Gastroesophageal sphincter (tissue), 4 donors: ENCODE measurements at regions not wholly inside any gene's neighbourhood (a gene's known extent, or its start where the extent isn't known, plus 50 kb on each side); places are given as distances from the start of the nearest gene placed in this dataset.

Experiments used
- ATAC-seq: fragments of 150-250 bp; one replicate; pipeline ENCODE4 v1.9.1; 2016; ENCODE audit warnings: mild to moderate bottlenecking, moderate library complexity
- H3K27ac ChIP-seq, 4 donors: fragments of 200-600 bp; sonication (generic) in 3 of 4; 1 replicate in 3 of 4; 2 replicates in 1 of 4; pipeline ENCODE4 v1.5.1; 2016 to 2019
- H3K27me3 ChIP-seq: fragments of 200-600 bp; sonication (generic); one replicate; pipeline ENCODE4 v1.5.1; 2019
- H3K36me3 ChIP-seq, 2 donors: fragments of 200-600 bp; sonication (generic); one replicate each; pipeline ENCODE4 v1.5.1; 2019; ENCODE audit warnings: control low read depth in 1 of 2
- H3K4me1 ChIP-seq, 3 donors: fragments of 200-600 bp; sonication (generic); 1 replicate in 2 of 3; 2 replicates in 1 of 3; pipeline ENCODE4 v1.5.1; 2016 to 2019; ENCODE audit warnings: control low read depth in 2 of 3
- H3K4me3 ChIP-seq, 2 donors: fragments of 200-600 bp; sonication (generic); one replicate each; pipeline ENCODE4 v1.5.1; 2019; ENCODE audit warnings: mild to moderate bottlenecking in 1 of 2, moderate library complexity in 1 of 2
- H3K9me3 ChIP-seq, 3 donors: fragments of 200-600 bp; sonication (generic); one replicate each; pipeline ENCODE4 v1.5.1; 2017 to 2019; ENCODE audit warnings: control low read depth in 2 of 3
- EP300 ChIP-seq: sonication (generic); formaldehyde crosslinking; IDR thresholded peaks from one replicate; pipeline ENCODE4 v1.6.1; 2017; ENCODE audit warnings: antibody characterized with exemption, mild to moderate bottlenecking
- POLR2A ChIP-seq, 2 donors: fragments of 450-650 bp; IDR thresholded peaks; one replicate each; pipeline ENCODE4 v1.6.1; 2017; ENCODE audit warnings: antibody characterized with exemption in 2 of 2, mild to moderate bottlenecking in 2 of 2, moderate library complexity in 1 of 2
- POLR2AphosphoS5 ChIP-seq: sonication (generic); formaldehyde crosslinking; IDR thresholded peaks from one replicate; pipeline ENCODE4 v1.6.1; 2017; ENCODE audit warnings: antibody characterized with exemption
- WGBS, 2 donors: methylation state at CpG; one replicate each; pipeline ENCODE4 v1.1.5; 2018; ENCODE audit warnings: low coverage in 1 of 2; 5-methylcytosine and 5-hydroxymethylcytosine counted together
- TF ChIP-seq, protein P1 (sequence below), 4 experiments: fragments of 200-600 bp in 2 of 4; fragments of 450-650 bp in 2 of 4; sonication (generic) in 1 of 4; IDR thresholded peaks; one replicate each; pipeline ENCODE4 v1.5.1; 2017 to 2019; ENCODE audit warnings: antibody characterized with exemption in 4 of 4, mild to moderate bottlenecking in 2 of 4, moderate library complexity in 2 of 4

GRCh38 chr9:107691664-107692063 lies 202.1 kb upstream of the KLF4 start:
- Histone ChIP-seq H3K27ac (no peak overlapping the region), H3K27me3 (no peaks in the 10 kb centered on the region), H3K4me3 (no peak overlapping the region), H3K4me1 (no peaks in the 10 kb centered on the region), H3K36me3 (no peaks in the 10 kb centered on the region), H3K9me3 (no peaks in the 10 kb centered on the region)
- TF ChIP-seq, protein P1, sequence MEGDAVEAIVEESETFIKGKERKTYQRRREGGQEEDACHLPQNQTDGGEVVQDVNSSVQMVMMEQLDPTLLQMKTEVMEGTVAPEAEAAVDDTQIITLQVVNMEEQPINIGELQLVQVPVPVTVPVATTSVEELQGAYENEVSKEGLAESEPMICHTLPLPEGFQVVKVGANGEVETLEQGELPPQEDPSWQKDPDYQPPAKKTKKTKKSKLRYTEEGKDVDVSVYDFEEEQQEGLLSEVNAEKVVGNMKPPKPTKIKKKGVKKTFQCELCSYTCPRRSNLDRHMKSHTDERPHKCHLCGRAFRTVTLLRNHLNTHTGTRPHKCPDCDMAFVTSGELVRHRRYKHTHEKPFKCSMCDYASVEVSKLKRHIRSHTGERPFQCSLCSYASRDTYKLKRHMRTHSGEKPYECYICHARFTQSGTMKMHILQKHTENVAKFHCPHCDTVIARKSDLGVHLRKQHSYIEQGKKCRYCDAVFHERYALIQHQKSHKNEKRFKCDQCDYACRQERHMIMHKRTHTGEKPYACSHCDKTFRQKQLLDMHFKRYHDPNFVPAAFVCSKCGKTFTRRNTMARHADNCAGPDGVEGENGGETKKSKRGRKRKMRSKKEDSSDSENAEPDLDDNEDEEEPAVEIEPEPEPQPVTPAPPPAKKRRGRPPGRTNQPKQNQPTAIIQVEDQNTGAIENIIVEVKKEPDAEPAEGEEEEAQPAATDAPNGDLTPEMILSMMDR (IDR thresholded peaks at IDR 0.05): no peak
- no peak for TF ChIP-seq POLR2AphosphoS5
- TF ChIP-seq EP300: no peak
- no peak for TF ChIP-seq POLR2A (IDR thresholded peaks at IDR 0.05)
- ATAC-seq: no peak
- WGBS, 2 donors: 63 to 66% methylated on average over 2 of the region's 2 CpGs

DNA sequence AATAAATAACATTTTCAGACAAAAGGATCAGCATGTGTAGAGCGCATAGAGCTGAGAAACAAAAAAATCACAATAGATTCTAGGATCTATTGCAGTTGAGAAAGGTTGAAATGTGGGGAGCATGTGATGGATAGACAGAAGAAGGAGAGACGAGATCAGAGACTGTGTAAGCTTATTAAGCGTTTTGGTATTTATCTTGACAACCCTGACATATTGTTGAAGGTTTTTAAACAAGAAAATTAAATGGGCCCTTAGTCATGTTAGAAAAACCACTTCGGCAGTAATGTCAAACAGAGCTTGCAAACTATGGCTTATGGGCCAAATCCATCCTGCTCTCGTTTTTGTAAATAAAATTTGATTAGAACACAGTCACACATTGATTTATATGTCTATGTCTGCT lies 200.5 kb upstream of the KLF4 start:
- no peaks in the 10 kb centered on the region for H3K4me1 ChIP-seq
- no peaks in the 10 kb centered on the region for H3K27me3 ChIP-seq
- no peak for ATAC-seq
- no peaks in the 10 kb centered on the region for H3K9me3 ChIP-seq
- no peak overlapping the region for H3K4me3 ChIP-seq
- H3K27ac ChIP-seq: no peak overlapping the region
- no peak for TF ChIP-seq EP300
- 54 to 57% methylated on average over 5 of the region's 5 CpGs for WGBS, 2 donors
- H3K36me3 ChIP-seq: no peaks in the 10 kb centered on the region

GRCh38 chr9:107688728-107689127 lies 199.2 kb upstream of the KLF4 start:
- Histone ChIP-seq H3K4me3 (no peak overlapping the region), H3K27me3 (no peaks in the 10 kb centered on the region), H3K4me1 (no peaks in the 10 kb centered on the region), H3K9me3 (no peaks in the 10 kb centered on the region), H3K27ac (no peak overlapping the region), H3K36me3 (no peaks in the 10 kb centered on the region)
- no peak for ATAC-seq
- TF ChIP-seq, protein P1 (IDR thresholded peaks at IDR 0.05): no peak
- TF ChIP-seq POLR2AphosphoS5 (no peak), POLR2A (IDR thresholded peaks at IDR 0.05) (no peak), EP300 (no peak)

GRCh38 chr9:107685901-107686300 lies 196.3 kb upstream of the KLF4 start:
- no peak overlapping the region for H3K27ac ChIP-seq
- H3K4me1 ChIP-seq: no peaks in the 10 kb centered on the region
- no peak for ATAC-seq
- H3K4me3 ChIP-seq: no peak overlapping the region
- 60 to 100% methylated on average over 1 to 2 of the region's 4 CpGs for WGBS, 2 donors
- H3K27me3 ChIP-seq: no peaks in the 10 kb centered on the region
- H3K9me3 ChIP-seq: no peaks in the 10 kb centered on the region
- no peak for TF ChIP-seq EP300
- TF ChIP-seq POLR2AphosphoS5: no peak
- TF ChIP-seq, protein P1 (IDR thresholded peaks at IDR 0.05): no peak
- no peak for TF ChIP-seq POLR2A (IDR thresholded peaks at IDR 0.05)
- H3K36me3 ChIP-seq: no peaks in the 10 kb centered on the region

DNA sequence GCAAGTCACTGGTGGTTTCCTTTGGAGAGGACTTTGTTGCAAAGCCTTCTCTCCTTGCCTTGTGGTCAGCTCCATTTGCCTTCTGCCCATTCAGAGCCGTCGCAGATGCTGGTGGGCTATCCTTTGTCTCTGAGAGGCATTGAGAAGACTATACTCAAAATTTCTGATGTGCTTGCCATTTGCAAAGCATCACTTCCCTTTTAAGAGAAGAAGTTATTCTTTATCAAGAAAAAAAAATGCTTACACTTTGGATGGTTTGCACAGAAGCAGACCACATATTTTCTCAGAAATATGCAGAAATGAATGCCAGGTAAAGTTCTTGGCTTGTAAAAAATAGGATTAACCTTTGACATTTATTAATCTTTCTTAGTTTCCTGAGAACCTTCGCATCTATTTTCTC lies 195.8 kb upstream of the KLF4 start:
- Histone ChIP-seq H3K4me1 (no peaks in the 10 kb centered on the region), H3K36me3 (no peaks in the 10 kb centered on the region), H3K27me3 (no peaks in the 10 kb centered on the region), H3K27ac (no peak overlapping the region), H3K9me3 (no peaks in the 10 kb centered on the region), H3K4me3 (no peak overlapping the region)
- 89 to 90% methylated on average over 3 of the region's 3 CpGs for WGBS, 2 donors
- TF ChIP-seq EP300 (no peak), POLR2AphosphoS5 (no peak), POLR2A (IDR thresholded peaks at IDR 0.05) (no peak)
- TF ChIP-seq, protein P1 (IDR thresholded peaks at IDR 0.05): no peak
- no peak for ATAC-seq

GRCh38 chr9:107684224-107684623 lies 194.7 kb upstream of the KLF4 start:
- Histone ChIP-seq H3K27me3 (no peaks in the 10 kb centered on the region), H3K27ac (no peak overlapping the region), H3K36me3 (no peaks in the 10 kb centered on the region), H3K4me3 (no peak overlapping the region), H3K4me1 (no peaks in the 10 kb centered on the region), H3K9me3 (no peaks in the 10 kb centered on the region)
- 80 to 92% methylated on average over 2 to 5 of the region's 6 CpGs for WGBS, 2 donors
- ATAC-seq: no peak
- TF ChIP-seq POLR2A (IDR thresholded peaks at IDR 0.05) (no peak), POLR2AphosphoS5 (no peak), EP300 (no peak)
- TF ChIP-seq, protein P1 (IDR thresholded peaks at IDR 0.05): no peak
